H7 (cell line): ENCODE measurements at regions not wholly inside any gene's neighbourhood (a gene's known extent, or its start where the extent isn't known, plus 50 kb on each side); places are given as distances from the start of the nearest gene placed in this dataset.

Source experiments
- DNase-seq: peaks from one replicate; pipeline ENCODE4 v3.0.0; 2012
- H3K27me3 ChIP-seq: 2 replicates; pipeline ENCODE4 v1.6.0; 2011; ENCODE audit warnings: mild to moderate bottlenecking, low read length; ENCODE audit not compliant: control insufficient read depth, insufficient read depth
- H3K36me3 ChIP-seq: replicated peaks from 2 replicates; pipeline ENCODE4 v1.5.1; 2011; ENCODE audit warnings: low read length; ENCODE audit not compliant: control insufficient read depth, insufficient read depth
- H3K4me3 ChIP-seq: 2 replicates; pipeline ENCODE4 v1.5.1; 2011; ENCODE audit warnings: low read depth, mild to moderate bottlenecking, control low read depth, low read length, moderate library complexity; ENCODE audit not compliant: insufficient read depth

GRCh38 chr12:97943359-97943758 is 480.8 kb downstream of the RMST start:
- H3K36me3 ChIP-seq: no peaks in the 10 kb centered on the region
- DNase-seq: no peak
- H3K4me3 ChIP-seq: no peak overlapping the region
- no peaks in the 10 kb centered on the region for H3K27me3 ChIP-seq

GRCh38 chr12:97944576-97944975 is 482.0 kb downstream of the RMST start:
- Histone ChIP-seq H3K36me3 (no peaks in the 10 kb centered on the region), H3K4me3 (no peak overlapping the region)
- DNase-seq: no peak

GRCh38 chr12:97946701-97947100 is 484.1 kb downstream of the RMST start:
- H3K36me3 ChIP-seq: no peaks in the 10 kb centered on the region
- no peak for DNase-seq
- H3K4me3 ChIP-seq: no peak overlapping the region
- no peaks in the 10 kb centered on the region for H3K27me3 ChIP-seq

More at GRCh38 chr12:97944576-97944975, 482.0 kb downstream of the RMST start:
- H3K27me3 ChIP-seq: no peaks in the 10 kb centered on the region

GRCh38 chr12:97948591-97948990 is 486.0 kb downstream of the RMST start:
- H3K4me3 ChIP-seq: no peak overlapping the region

GRCh38 chr12:97951239-97951638 is 488.6 kb downstream of the RMST start:
- no peaks in the 10 kb centered on the region for H3K27me3 ChIP-seq
- DNase-seq: no peak
- no peak overlapping the region for H3K4me3 ChIP-seq
- no peaks in the 10 kb centered on the region for H3K36me3 ChIP-seq

More at GRCh38 chr12:97948591-97948990, 486.0 kb downstream of the RMST start:
- no peaks in the 10 kb centered on the region for H3K36me3 ChIP-seq
- no peaks in the 10 kb centered on the region for H3K27me3 ChIP-seq
- DNase-seq: no peak

- DNase-seq: no peak
- Histone ChIP-seq H3K4me3 (no peak overlapping the region), H3K36me3 (no peaks in the 10 kb centered on the region), H3K27me3 (no peaks in the 10 kb centered on the region)
These were observed 489.1 kb downstream of the RMST start for GRCh38 chr12:97951717-97952116.

GRCh38 chr12:97957109-97957508 is 494.5 kb downstream of the RMST start:
- Histone ChIP-seq H3K27me3 (no peaks in the 10 kb centered on the region), H3K4me3 (no peak overlapping the region), H3K36me3 (no peaks in the 10 kb centered on the region)
- no peak for DNase-seq

GRCh38 chr12:97960225-97960624 is 497.6 kb downstream of the RMST start:
- peak; percentile 1 for DNase-seq
- H3K27me3 ChIP-seq: no peaks in the 10 kb centered on the region
- no peaks in the 10 kb centered on the region for H3K36me3 ChIP-seq
- no peak overlapping the region for H3K4me3 ChIP-seq

GRCh38 chr12:97960741-97961608 is 498.4 kb downstream of the RMST start:
- no peaks in the 10 kb centered on the region for H3K27me3 ChIP-seq
- H3K4me3 ChIP-seq: no peak overlapping the region
- no peaks in the 10 kb centered on the region for H3K36me3 ChIP-seq
- peak; percentile 2 for DNase-seq

GRCh38 chr12:97967831-97968230 is 505.2 kb downstream of the RMST start:
- DNase-seq: no peak
- Histone ChIP-seq H3K27me3 (no peaks in the 10 kb centered on the region), H3K36me3 (no peaks in the 10 kb centered on the region), H3K4me3 (no peak overlapping the region)

GRCh38 chr12:97968641-97969197 is 506.1 kb downstream of the RMST start:
- H3K27me3 ChIP-seq: no peaks in the 10 kb centered on the region
- no peak for DNase-seq
- no peak overlapping the region for H3K4me3 ChIP-seq
- H3K36me3 ChIP-seq: no peaks in the 10 kb centered on the region

GRCh38 chr12:97977870-97978405 is 515.3 kb downstream of the RMST start:
- no peaks in the 10 kb centered on the region for H3K36me3 ChIP-seq
- DNase-seq: no peak
- no peak overlapping the region for H3K4me3 ChIP-seq
- no peaks in the 10 kb centered on the region for H3K27me3 ChIP-seq

- DNase-seq: no peak
- no peaks in the 10 kb centered on the region for H3K27me3 ChIP-seq
- H3K4me3 ChIP-seq: no peak overlapping the region
- no peaks in the 10 kb centered on the region for H3K36me3 ChIP-seq
These were observed 520.1 kb downstream of the RMST start for GRCh38 chr12:97982684-97983083.

GRCh38 chr12:97983796-97984195 is 521.2 kb downstream of the RMST start:
- DNase-seq: no peak
- H3K36me3 ChIP-seq: no peaks in the 10 kb centered on the region
- H3K4me3 ChIP-seq: no peak overlapping the region
- H3K27me3 ChIP-seq: no peaks in the 10 kb centered on the region

- DNase-seq: no peak
- Histone ChIP-seq H3K36me3 (no peaks in the 10 kb centered on the region), H3K27me3 (no peaks in the 10 kb centered on the region), H3K4me3 (no peak overlapping the region)
These were observed 521.8 kb downstream of the RMST start for GRCh38 chr12:97984436-97984835.
